Calu3 (cell line): ENCODE measurements at regions not wholly inside any gene's neighbourhood (a gene's known extent, or its start where the extent isn't known, plus 50 kb on each side); places are given as distances from the start of the nearest gene placed in this dataset.

Source experiments
- BruUV-seq: library from RNA; stranded (reverse); fragments of 400-500 nt; replicated peaks from 2 replicates; lab custom pipeline; 2021; lab: Mats Ljungman, UMichigan
- CTCF ChIA-PET: fragments of 300-600 bp; sonication (Branson Sonifier 250); formaldehyde crosslinking; loops from one replicate; lab custom pipeline; 2022; ENCODE audit warnings: antibody characterized with exemption; lab: Charles Lee
- DNase-seq: peaks from one replicate; pipeline ENCODE4 v3.0.0; 2022
- H3K27ac Mint-ChIP-seq: one replicate; pipeline ENCODE4 v1.8.0; 2022; ENCODE audit warnings: mixed read lengths; ENCODE audit not compliant: unreplicated experiment
- H3K27me3 Mint-ChIP-seq: one replicate; pipeline ENCODE4 v1.8.0; 2022; ENCODE audit warnings: mixed read lengths; ENCODE audit not compliant: unreplicated experiment
- H3K36me3 Mint-ChIP-seq: one replicate; pipeline ENCODE4 v1.8.0; 2022; ENCODE audit warnings: mild to moderate bottlenecking, moderate library complexity, mixed read lengths; ENCODE audit not compliant: insufficient read depth, unreplicated experiment
- H3K4me1 Mint-ChIP-seq: one replicate; pipeline ENCODE4 v1.8.0; 2022; ENCODE audit warnings: mild to moderate bottlenecking, low read depth, mixed read lengths; ENCODE audit not compliant: unreplicated experiment
- H3K4me3 Mint-ChIP-seq: one replicate; pipeline ENCODE4 v1.8.0; 2022; ENCODE audit warnings: mild to moderate bottlenecking, low read depth, moderate library complexity, mixed read lengths; ENCODE audit not compliant: unreplicated experiment
- H3K9me3 Mint-ChIP-seq: one replicate; pipeline ENCODE4 v1.8.0; 2022; ENCODE audit warnings: low read depth, mixed read lengths; ENCODE audit not compliant: unreplicated experiment
- intact Hi-C: fragments of 100-400 bp; cut with micrococcal nuclease; formaldehyde crosslinking; loops from one replicate; pipeline ENCODE4 v1.10.0; 2022; ENCODE audit not compliant: unreplicated experiment
- TF ChIP-seq, protein P1 (sequence below): fragments of 200-600 bp; IDR thresholded peaks from one replicate; pipeline ENCODE4 v1.8.0; 2022; ENCODE audit warnings: antibody characterized with exemption; ENCODE audit not compliant: unreplicated experiment

DNA sequence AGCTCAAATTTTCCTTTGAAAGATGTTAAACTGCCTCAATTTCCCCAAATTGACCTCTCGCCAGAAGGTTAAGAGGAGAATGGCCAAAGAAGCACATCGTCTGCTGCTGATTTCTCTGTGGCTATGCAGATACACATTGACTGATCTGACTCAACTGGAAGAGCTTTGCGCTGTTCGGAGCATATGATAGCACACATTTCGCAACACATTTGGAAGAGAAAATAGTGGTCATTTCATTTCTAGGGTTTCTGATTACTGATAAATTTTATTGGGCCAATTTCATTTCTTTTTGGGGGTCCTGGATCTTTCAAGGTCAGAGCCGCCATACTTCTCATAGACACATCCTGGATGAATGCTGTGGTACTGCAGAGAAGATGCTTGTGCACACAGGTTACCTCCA is 138.5 kb downstream of the TMEM200C start:
- H3K9me3 Mint-ChIP-seq = peaks cover 7% of the 10 kb centered on the region
- intact Hi-C loops = no loop called here
- H3K27me3 Mint-ChIP-seq = peaks cover 21% of the 10 kb centered on the region
- H3K27ac Mint-ChIP-seq = no peak overlapping the region
- H3K36me3 Mint-ChIP-seq = no peaks in the 10 kb centered on the region
- no peak overlapping the region for H3K4me3 Mint-ChIP-seq
- no peaks in the 10 kb centered on the region for H3K4me1 Mint-ChIP-seq
- no peak for DNase-seq
- no TSS peak for BruUV-seq
- CTCF ChIA-PET = no interaction called here
- TF ChIP-seq, protein P1, sequence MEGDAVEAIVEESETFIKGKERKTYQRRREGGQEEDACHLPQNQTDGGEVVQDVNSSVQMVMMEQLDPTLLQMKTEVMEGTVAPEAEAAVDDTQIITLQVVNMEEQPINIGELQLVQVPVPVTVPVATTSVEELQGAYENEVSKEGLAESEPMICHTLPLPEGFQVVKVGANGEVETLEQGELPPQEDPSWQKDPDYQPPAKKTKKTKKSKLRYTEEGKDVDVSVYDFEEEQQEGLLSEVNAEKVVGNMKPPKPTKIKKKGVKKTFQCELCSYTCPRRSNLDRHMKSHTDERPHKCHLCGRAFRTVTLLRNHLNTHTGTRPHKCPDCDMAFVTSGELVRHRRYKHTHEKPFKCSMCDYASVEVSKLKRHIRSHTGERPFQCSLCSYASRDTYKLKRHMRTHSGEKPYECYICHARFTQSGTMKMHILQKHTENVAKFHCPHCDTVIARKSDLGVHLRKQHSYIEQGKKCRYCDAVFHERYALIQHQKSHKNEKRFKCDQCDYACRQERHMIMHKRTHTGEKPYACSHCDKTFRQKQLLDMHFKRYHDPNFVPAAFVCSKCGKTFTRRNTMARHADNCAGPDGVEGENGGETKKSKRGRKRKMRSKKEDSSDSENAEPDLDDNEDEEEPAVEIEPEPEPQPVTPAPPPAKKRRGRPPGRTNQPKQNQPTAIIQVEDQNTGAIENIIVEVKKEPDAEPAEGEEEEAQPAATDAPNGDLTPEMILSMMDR = no peak

- H3K36me3 Mint-ChIP-seq = no peaks in the 10 kb centered on the region
These were observed 147.6 kb downstream of the TMEM200C start for GRCh38 chr18:5747678-5748077.

DNA sequence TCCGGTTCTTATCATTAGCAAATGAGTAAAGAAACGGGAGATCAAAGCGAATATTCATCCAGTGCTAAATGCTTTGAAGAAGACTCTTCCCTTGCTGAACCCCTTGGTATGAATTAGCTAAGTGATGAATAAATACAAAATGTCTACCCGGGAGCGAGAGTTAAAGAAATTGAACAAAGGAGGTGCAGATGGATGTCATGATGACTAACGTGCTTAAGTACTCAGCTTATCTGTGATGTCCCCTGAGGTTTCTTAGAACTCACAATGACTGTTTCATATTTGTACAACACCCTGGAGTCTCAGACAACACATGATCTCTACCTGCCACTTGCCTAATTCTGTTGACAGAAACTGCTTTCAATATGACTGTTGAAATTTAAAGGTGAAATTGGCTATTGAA is 148.5 kb downstream of the TMEM200C start:
- Mint-ChIP-seq H3K9me3 (peaks cover 11% of the 10 kb centered on the region), H3K27me3 (no peaks in the 10 kb centered on the region), H3K4me3 (no peak overlapping the region), H3K27ac (no peak overlapping the region), H3K4me1 (no peaks in the 10 kb centered on the region), H3K36me3 (no peaks in the 10 kb centered on the region)
- no TSS peak for BruUV-seq
- intact Hi-C loops = no loop called here
- TF ChIP-seq, protein P1 = no peak
- CTCF ChIA-PET = no interaction called here
- no peak for DNase-seq

More at GRCh38 chr18:5747678-5748077, 147.6 kb downstream of the TMEM200C start:
- Mint-ChIP-seq H3K4me1 (no peaks in the 10 kb centered on the region), H3K4me3 (no peak overlapping the region), H3K27me3 (no peaks in the 10 kb centered on the region), H3K9me3 (peaks cover 11% of the 10 kb centered on the region), H3K27ac (no peak overlapping the region)
- TF ChIP-seq, protein P1 = no peak
- intact Hi-C loops = no loop called here
- BruUV-seq = no TSS peak
- no peak for DNase-seq
- CTCF ChIA-PET = no interaction called here

DNA sequence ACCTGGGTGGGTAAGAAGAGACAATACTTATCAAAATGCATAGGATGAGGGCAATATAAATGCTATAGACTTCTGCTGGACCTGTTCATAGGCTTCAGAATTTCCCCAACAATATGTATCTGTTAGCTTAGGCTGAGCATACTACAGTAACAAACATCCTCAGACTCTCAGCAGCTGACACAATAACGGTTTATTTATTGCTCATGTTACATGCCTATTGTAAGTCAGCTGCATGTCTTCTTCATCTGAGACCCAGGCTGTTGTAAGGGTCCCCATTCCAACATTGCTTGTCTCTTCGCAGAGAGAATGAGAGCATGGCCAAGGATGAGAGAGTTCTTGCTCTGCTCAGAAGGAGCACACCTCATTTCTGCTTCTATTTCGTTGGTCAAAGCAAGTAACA is 150.7 kb downstream of the TMEM200C start:
- Mint-ChIP-seq H3K4me3 (no peak overlapping the region), H3K27me3 (no peaks in the 10 kb centered on the region), H3K27ac (no peak overlapping the region), H3K4me1 (no peaks in the 10 kb centered on the region), H3K36me3 (no peaks in the 10 kb centered on the region), H3K9me3 (peaks cover 11% of the 10 kb centered on the region)
- CTCF ChIA-PET = no interaction called here
- BruUV-seq = no TSS peak
- DNase-seq = no peak
- TF ChIP-seq, protein P1 = no peak
- intact Hi-C loops = no loop called here
